Vagina (tissue), 2 donors: ENCODE measurements at regions not wholly inside any gene's neighbourhood (a gene's known extent, or its start where the extent isn't known, plus 50 kb on each side); places are given as distances from the start of the nearest gene placed in this dataset.

ENCODE experiments used
- DNase-seq, 2 donors: peaks; one replicate each; pipeline ENCODE4 v3.0.0-alpha.2; 2017; ENCODE audit errors: extremely low spot score in 2 of 2
- H3K27ac ChIP-seq: fragments of 200-600 bp; sonication (generic); one replicate; pipeline ENCODE4 v1.5.1; 2019
- H3K27me3 ChIP-seq: fragments of 200-600 bp; sonication (generic); one replicate; pipeline ENCODE4 v1.5.1; 2019
- H3K36me3 ChIP-seq, 2 donors: fragments of 200-600 bp; sonication (generic); one replicate each; pipeline ENCODE4 v1.5.1; 2017 to 2019
- H3K4me1 ChIP-seq: fragments of 200-600 bp; sonication (generic); one replicate; pipeline ENCODE4 v1.5.1; 2019
- H3K4me3 ChIP-seq, 2 donors: fragments of 200-600 bp; sonication (generic); 1 replicate in 1 of 2; 2 replicates in 1 of 2; pipeline ENCODE4 v1.5.1; 2016 to 2019
- H3K9me3 ChIP-seq: fragments of 200-600 bp; sonication (generic); one replicate; pipeline ENCODE4 v1.5.1; 2019
- CTCF ChIP-seq, 3 experiments: fragments of 450-650 bp in 2 of 3; fragments of 200-600 bp in 1 of 3; sonication (generic) in 1 of 3; IDR thresholded peaks; one replicate each; pipeline ENCODE4 v1.5.1; 2017 to 2019; ENCODE audit warnings: antibody characterized with exemption in 3 of 3, mild to moderate bottlenecking in 2 of 3, moderate library complexity in 2 of 3
- POLR2A ChIP-seq, 2 donors: fragments of 450-650 bp; IDR thresholded peaks; one replicate each; pipeline ENCODE4 v1.6.1; 2017; ENCODE audit warnings: antibody characterized with exemption in 2 of 2, mild to moderate bottlenecking in 2 of 2, moderate library complexity in 2 of 2
- POLR2AphosphoS5 ChIP-seq, 2 donors: sonication (generic); formaldehyde crosslinking; IDR thresholded peaks; one replicate each; pipeline ENCODE4 v1.9.0; 2017; ENCODE audit warnings: antibody characterized with exemption in 2 of 2, mild to moderate bottlenecking in 2 of 2, low read depth in 1 of 2; ENCODE audit not compliant: insufficient read depth in 1 of 2
- intact Hi-C: fragments of 100-400 bp; cut with DNase I; formaldehyde crosslinking; loops from one replicate; pipeline ENCODE4 v1.15.1; 2023

GRCh38 chrX:39096599-39096998, 295.3 kb downstream of the MID1IP1 start:
- Histone ChIP-seq H3K27me3 (no peaks in the 10 kb centered on the region), H3K4me3 (no peak overlapping the region), H3K4me1 (no peaks in the 10 kb centered on the region), H3K36me3 (no peaks in the 10 kb centered on the region), H3K27ac (no peak overlapping the region), H3K9me3 (no peaks in the 10 kb centered on the region)
- no peak for DNase-seq
- intact Hi-C loops, result no loop called here
- no peak for TF ChIP-seq POLR2AphosphoS5 (IDR thresholded peaks at IDR 0.05; ENCODE audit: insufficient read depth in 1 of 2, low read depth in 1 of 2)
- TF ChIP-seq POLR2A (IDR thresholded peaks at IDR 0.05), result no peak
- TF ChIP-seq CTCF (IDR thresholded peaks at IDR 0.05), result no peak

DNA sequence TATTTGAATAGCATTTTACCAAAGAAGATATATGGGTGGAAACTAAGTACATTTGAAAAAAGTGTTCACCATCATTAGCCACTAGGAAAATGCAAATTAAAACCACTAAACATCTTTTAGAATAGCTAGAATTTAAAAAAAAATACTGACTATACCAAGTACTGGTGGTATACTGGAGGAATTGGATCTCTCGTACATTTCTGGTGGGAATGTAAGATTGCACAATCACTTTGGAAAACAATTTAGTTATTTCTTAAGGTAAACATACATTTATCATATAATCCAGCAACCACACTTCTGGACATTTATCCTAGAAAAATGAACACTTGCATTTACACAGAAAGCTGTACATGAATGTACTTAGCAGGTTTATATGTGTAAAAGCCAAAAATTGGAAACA, 303.5 kb downstream of the MID1IP1 start:
- H3K4me1 ChIP-seq, result no peaks in the 10 kb centered on the region
- no peaks in the 10 kb centered on the region for H3K36me3 ChIP-seq
- TF ChIP-seq POLR2AphosphoS5 (IDR thresholded peaks at IDR 0.05; ENCODE audit: insufficient read depth in 1 of 2, low read depth in 1 of 2) (no peak), POLR2A (IDR thresholded peaks at IDR 0.05) (no peak), CTCF (IDR thresholded peaks at IDR 0.05) (no peak)
- no peak overlapping the region for H3K4me3 ChIP-seq
- no peaks in the 10 kb centered on the region for H3K27me3 ChIP-seq
- DNase-seq, result no peak
- H3K9me3 ChIP-seq, result no peaks in the 10 kb centered on the region
- intact Hi-C loops, result no loop called here
- no peak overlapping the region for H3K27ac ChIP-seq

- Histone ChIP-seq H3K27ac (no peak overlapping the region), H3K4me3 (no peak overlapping the region), H3K9me3 (no peaks in the 10 kb centered on the region), H3K36me3 (no peaks in the 10 kb centered on the region), H3K4me1 (no peaks in the 10 kb centered on the region), H3K27me3 (no peaks in the 10 kb centered on the region)
- intact Hi-C loops, result no loop called here
- TF ChIP-seq POLR2AphosphoS5 (IDR thresholded peaks at IDR 0.05; ENCODE audit: insufficient read depth in 1 of 2, low read depth in 1 of 2), result no peak
- no peak for TF ChIP-seq POLR2A (IDR thresholded peaks at IDR 0.05)
- TF ChIP-seq CTCF (IDR thresholded peaks at IDR 0.05), result no peak
- DNase-seq, result no peak
These were observed 310.9 kb downstream of the MID1IP1 start for GRCh38 chrX:39112143-39112542.

DNA sequence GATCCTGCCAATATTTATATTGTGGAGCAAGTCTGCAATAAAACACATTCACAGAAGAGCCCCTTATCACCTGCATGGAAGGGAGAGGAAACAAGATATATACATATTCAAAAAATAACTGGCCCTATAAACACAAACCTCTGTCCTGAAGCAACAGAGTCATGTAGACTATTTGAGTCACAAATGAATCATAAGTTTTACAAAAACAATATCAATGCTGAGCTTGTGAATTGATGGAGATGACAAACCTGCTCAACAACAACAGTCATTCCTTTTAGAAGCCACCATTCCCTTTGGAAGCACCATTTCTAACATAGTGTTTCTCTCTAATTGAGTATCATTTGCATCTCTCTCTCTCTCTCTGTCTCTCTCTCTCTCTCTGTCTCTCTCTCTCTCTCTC, 313.9 kb downstream of the MID1IP1 start:
- Histone ChIP-seq H3K4me3 (no peak overlapping the region), H3K4me1 (no peaks in the 10 kb centered on the region), H3K27ac (no peak overlapping the region), H3K36me3 (no peaks in the 10 kb centered on the region), H3K9me3 (no peaks in the 10 kb centered on the region), H3K27me3 (no peaks in the 10 kb centered on the region)
- intact Hi-C loops, result no loop called here
- DNase-seq, result no peak
- TF ChIP-seq POLR2A (IDR thresholded peaks at IDR 0.05) (no peak), CTCF (IDR thresholded peaks at IDR 0.05) (no peak), POLR2AphosphoS5 (IDR thresholded peaks at IDR 0.05; ENCODE audit: insufficient read depth in 1 of 2, low read depth in 1 of 2) (no peak)

- Histone ChIP-seq H3K4me1 (no peaks in the 10 kb centered on the region), H3K27me3 (no peaks in the 10 kb centered on the region), H3K36me3 (no peaks in the 10 kb centered on the region), H3K27ac (no peak overlapping the region), H3K4me3 (no peak overlapping the region), H3K9me3 (no peaks in the 10 kb centered on the region)
- intact Hi-C loops, result no loop called here
- TF ChIP-seq POLR2A (IDR thresholded peaks at IDR 0.05) (no peak), POLR2AphosphoS5 (IDR thresholded peaks at IDR 0.05; ENCODE audit: insufficient read depth in 1 of 2, low read depth in 1 of 2) (no peak), CTCF (IDR thresholded peaks at IDR 0.05) (no peak)
- DNase-seq, result no peak
These were observed 315.8 kb downstream of the MID1IP1 start for GRCh38 chrX:39117101-39117500.
